NCI-H510A treated with DMSO at 0.1 percent for 48 hours (cell line): ENCODE measurements at regions not wholly inside any gene's neighbourhood (a gene's known extent, or its start where the extent isn't known, plus 50 kb on each side); places are given as distances from the start of the nearest gene placed in this dataset.
A peak's percentile ranks its signal among the peaks of the same experiment; 100 is the strongest.

Source experiments
- DNase-seq: peaks from one replicate; lab custom pipeline; 2025; lab: John Stamatoyannopoulos, UW

GRCh38 chr4:23401572-23401971, 488.3 kb downstream of the PPARGC1A start:
- DNase-seq, result no peak

GRCh38 chr4:23392860-23393458, 496.9 kb downstream of the PPARGC1A start:
- DNase-seq, result no peak

- DNase-seq, result no peak
Measured at GRCh38 chr4:23390246-23390645, 499.6 kb downstream of the PPARGC1A start.

- DNase-seq, result no peak
Measured at GRCh38 chr4:23388699-23389395, 501.0 kb downstream of the PPARGC1A start.

GRCh38 chr4:23388255-23388654, 501.6 kb downstream of the PPARGC1A start:
- no peak for DNase-seq

GRCh38 chr4:23384741-23385140, 505.1 kb downstream of the PPARGC1A start:
- DNase-seq, result no peak

GRCh38 chr4:23382879-23383278, 507.0 kb downstream of the PPARGC1A start:
- no peak for DNase-seq

- no peak for DNase-seq
Measured at GRCh38 chr4:23374259-23374658, 515.6 kb downstream of the PPARGC1A start.

- DNase-seq, result no peak
Measured at GRCh38 chr4:23373261-23373660, 516.6 kb downstream of the PPARGC1A start.

GRCh38 chr4:23371533-23371932, 518.3 kb downstream of the PPARGC1A start:
- DNase-seq, result no peak

- DNase-seq, result no peak
Measured at GRCh38 chr4:23369331-23369730, 520.5 kb downstream of the PPARGC1A start.

- DNase-seq, result peak; percentile 34
Measured at GRCh38 chr4:23368081-23368697, 521.7 kb downstream of the PPARGC1A start.

- DNase-seq, result no peak
Measured at GRCh38 chr4:23366557-23366906, 523.3 kb downstream of the PPARGC1A start.

- DNase-seq, result no peak
Measured at GRCh38 chr4:23365871-23366556, 523.8 kb downstream of the PPARGC1A start.

- no peak for DNase-seq
Measured at GRCh38 chr4:23365086-23365485, 524.8 kb downstream of the PPARGC1A start.

GRCh38 chr4:23364167-23364566, 525.7 kb downstream of the PPARGC1A start:
- DNase-seq, result no peak

GRCh38 chr4:23361453-23361852, 528.4 kb downstream of the PPARGC1A start:
- no peak for DNase-seq

- no peak for DNase-seq
Measured at GRCh38 chr4:23360718-23361117, 529.1 kb downstream of the PPARGC1A start.

GRCh38 chr4:23355258-23355657, 534.6 kb downstream of the PPARGC1A start:
- no peak for DNase-seq

GRCh38 chr4:23353200-23353599, 536.6 kb downstream of the PPARGC1A start:
- DNase-seq, result no peak

GRCh38 chr4:23348789-23349498, 540.9 kb downstream of the PPARGC1A start:
- DNase-seq, result no peak

- DNase-seq, result no peak
Measured at GRCh38 chr4:23337292-23337691, 552.6 kb downstream of the PPARGC1A start.
